SK-N-SH (cell line): ENCODE measurements at regions not wholly inside any gene's neighbourhood (a gene's known extent, or its start where the extent isn't known, plus 50 kb on each side); places are given as distances from the start of the nearest gene placed in this dataset.

Experiments used
- CTCF ChIA-PET: fragments of 300-600, 350-600 bp; formaldehyde crosslinking; extraction: SDS; loops from one replicate; lab custom pipeline; 2021; lab: Yijun Ruan, JAX
- POLR2A ChIA-PET: fragments of 350-600 bp; sonication (Branson Sonifier 250); formaldehyde crosslinking; extraction: SDS; loops from one replicate; lab custom pipeline; 2020; ENCODE audit warnings: antibody characterized with exemption, inconsistent platforms; lab: Yijun Ruan, JAX
- DNase-seq: peaks from one replicate; pipeline ENCODE4 v3.0.0; 2012
- H2AFZ ChIP-seq: fragments of 200-600 bp; sonication (generic); 2 replicates; pipeline ENCODE4 v1.8.1; 2016; ENCODE audit warnings: antibody characterized with exemption, mild to moderate bottlenecking, low read depth
- H3F3A ChIP-seq: fragments of 200-600 bp; sonication (generic); replicated peaks from 2 replicates; pipeline ENCODE3; 2016; ENCODE audit warnings: antibody characterized with exemption, mild to moderate bottlenecking; ENCODE audit not compliant: insufficient read depth
- H3K27ac ChIP-seq, 2 experiments: fragments of 200-500 bp in 1 of 2; fragments of 200-600 bp in 1 of 2; sonication (Bioruptor generic) in 1 of 2; sonication (generic), shearing (Covaris generic) in 1 of 2; 2 replicates each; pipeline versions ENCODE4 v1.5.1 to v1.6.1; 2014 to 2016; ENCODE audit warnings: low read depth in 2 of 2, inconsistent platforms in 1 of 2, low read length in 1 of 2, mild to moderate bottlenecking in 1 of 2, mixed read lengths in 1 of 2
- H3K27me3 ChIP-seq: fragments of 200-600 bp; sonication (generic), shearing (Covaris generic); 2 replicates; pipeline ENCODE4 v1.6.1; 2016; ENCODE audit warnings: mixed run types; ENCODE audit not compliant: insufficient read depth
- H3K36me3 ChIP-seq, 2 experiments: fragments of 200-500 bp in 1 of 2; fragments of 200-600 bp in 1 of 2; sonication (Bioruptor generic) in 1 of 2; sonication (generic) in 1 of 2; replicated peaks in 1 of 2; 2 replicates each; pipeline versions ENCODE3 to v1.5.1; 2014 to 2016; ENCODE audit warnings: low read length in 1 of 2, mild to moderate bottlenecking in 1 of 2; ENCODE audit not compliant: insufficient read depth in 2 of 2, control insufficient read depth in 1 of 2
- H3K4me1 ChIP-seq, 2 experiments: fragments of 200-500 bp in 1 of 2; fragments of 200-600 bp in 1 of 2; sonication (Bioruptor generic) in 1 of 2; sonication (generic), shearing (Covaris generic) in 1 of 2; 2 replicates each; pipeline versions ENCODE4 v1.5.1 to v1.6.1; 2014 to 2016; ENCODE audit warnings: low read depth in 1 of 2, low read length in 1 of 2, mixed run types in 1 of 2; ENCODE audit not compliant: insufficient read depth in 2 of 2, control insufficient read depth in 1 of 2
- H3K4me2 ChIP-seq: fragments of 200-600 bp; sonication (generic), shearing (Covaris generic); 2 replicates; pipeline ENCODE4 v1.6.1; 2017; ENCODE audit warnings: mixed run types
- H3K4me3 ChIP-seq, 2 experiments: fragments of 200-500 bp in 1 of 2; fragments of 200-600 bp in 1 of 2; sonication (Bioruptor generic) in 1 of 2; sonication (generic), shearing (Covaris generic) in 1 of 2; 2 replicates each; pipeline versions ENCODE4 v1.5.1 to v1.8.1; 2014 to 2016; ENCODE audit warnings: low read depth in 2 of 2, inconsistent platforms in 1 of 2, low read length in 1 of 2, mild to moderate bottlenecking in 1 of 2, mixed read lengths in 1 of 2, moderate library complexity in 1 of 2
- H3K79me2 ChIP-seq: fragments of 200-600 bp; sonication (generic); 2 replicates; pipeline ENCODE4 v1.8.1; 2017; ENCODE audit warnings: mild to moderate bottlenecking; ENCODE audit not compliant: insufficient read depth
- H3K9ac ChIP-seq: fragments of 200-600 bp; sonication (generic); 2 replicates; pipeline ENCODE4 v1.6.1; 2017; ENCODE audit warnings: mixed run types
- H3K9me2 ChIP-seq: fragments of 200-600 bp; sonication (generic); 2 replicates; pipeline ENCODE4 v1.6.1; 2017; ENCODE audit warnings: mixed run types
- H3K9me3 ChIP-seq: fragments of 200-600 bp; sonication (generic); 2 replicates; pipeline ENCODE4 v1.6.1; 2017; ENCODE audit warnings: mixed run types, mild to moderate bottlenecking, moderate library complexity
- H4K20me1 ChIP-seq: fragments of 200-600 bp; sonication (generic); 2 replicates; pipeline ENCODE4 v1.6.1; 2017; ENCODE audit warnings: mild to moderate bottlenecking, mixed run types; ENCODE audit not compliant: insufficient read depth
- FOXM1 ChIP-seq: IDR thresholded peaks from 2 replicates; pipeline ENCODE4 v1.4.0; 2012; ENCODE audit warnings: low read depth, mild to moderate bottlenecking
- GATA2 ChIP-seq: sonication (generic); formaldehyde crosslinking; IDR thresholded peaks from 2 replicates; pipeline ENCODE4 v1.5.0; 2020; ENCODE audit warnings: mild to moderate bottlenecking, missing genetic modification reagents
- MEF2A ChIP-seq: IDR thresholded peaks from 2 replicates; pipeline ENCODE4 v1.4.0; 2012; ENCODE audit warnings: low read depth, borderline replicate concordance
- NFIC ChIP-seq: IDR thresholded peaks from 2 replicates; pipeline ENCODE4 v1.4.0; 2012; ENCODE audit warnings: borderline replicate concordance
- NRF1 ChIP-seq: IDR thresholded peaks from 2 replicates; pipeline ENCODE4 v1.6.1; 2012; ENCODE audit warnings: low read depth, mild to moderate bottlenecking, low read length
- PBX3 ChIP-seq: IDR thresholded peaks from 2 replicates; pipeline ENCODE4; 2012
- RFX5 ChIP-seq: IDR thresholded peaks from 2 replicates; pipeline ENCODE4 v1.6.1; 2012; ENCODE audit warnings: mild to moderate bottlenecking, improper control_type of control experiment, low read length
- RXRA ChIP-seq: IDR thresholded peaks from 2 replicates; pipeline ENCODE4 v1.4.0; 2012; ENCODE audit warnings: low read depth, mild to moderate bottlenecking, borderline replicate concordance
- SIN3A ChIP-seq: IDR thresholded peaks from 2 replicates; pipeline ENCODE4 v1.6.1; 2012; ENCODE audit warnings: low read depth, mild to moderate bottlenecking, low read length, moderate library complexity, borderline replicate concordance
- SMC3 ChIP-seq: IDR thresholded peaks from 2 replicates; pipeline ENCODE4 v1.6.1; 2012; ENCODE audit warnings: low read depth, low read length, improper control_type of control experiment
- TAF1 ChIP-seq: IDR thresholded peaks from 2 replicates; pipeline ENCODE4 v1.6.1; 2012; ENCODE audit warnings: low read depth, mild to moderate bottlenecking, low read length, moderate library complexity, borderline replicate concordance
- TCF12 ChIP-seq: IDR thresholded peaks from 2 replicates; pipeline ENCODE4 v1.4.0; 2012
- TEAD4 ChIP-seq: IDR thresholded peaks from 2 replicates; pipeline ENCODE4 v1.4.0; 2012; ENCODE audit warnings: mild to moderate bottlenecking, borderline replicate concordance; ENCODE audit not compliant: insufficient read depth
- ZBTB33 ChIP-seq: IDR thresholded peaks from 2 replicates; pipeline ENCODE4 v1.4.0; 2012; ENCODE audit warnings: low read depth, borderline replicate concordance
- WGBS: methylation state at CpG from one replicate; pipeline ENCODE4 v1.1.6; 2017; ENCODE audit warnings: low lambda C conversion rate; 5-methylcytosine and 5-hydroxymethylcytosine counted together
- TF ChIP-seq, protein P1 (sequence below): fragments of 200-600 bp; sonication (generic); IDR thresholded peaks from 2 replicates; pipeline ENCODE4 v1.6.1; 2017; ENCODE audit warnings: antibody characterized with exemption, mild to moderate bottlenecking, moderate library complexity
- TF ChIP-seq, protein P2 (sequence below): IDR thresholded peaks from 2 replicates; pipeline ENCODE4 v1.6.1; 2012; ENCODE audit warnings: mild to moderate bottlenecking, low read depth, low read length, moderate library complexity

DNA sequence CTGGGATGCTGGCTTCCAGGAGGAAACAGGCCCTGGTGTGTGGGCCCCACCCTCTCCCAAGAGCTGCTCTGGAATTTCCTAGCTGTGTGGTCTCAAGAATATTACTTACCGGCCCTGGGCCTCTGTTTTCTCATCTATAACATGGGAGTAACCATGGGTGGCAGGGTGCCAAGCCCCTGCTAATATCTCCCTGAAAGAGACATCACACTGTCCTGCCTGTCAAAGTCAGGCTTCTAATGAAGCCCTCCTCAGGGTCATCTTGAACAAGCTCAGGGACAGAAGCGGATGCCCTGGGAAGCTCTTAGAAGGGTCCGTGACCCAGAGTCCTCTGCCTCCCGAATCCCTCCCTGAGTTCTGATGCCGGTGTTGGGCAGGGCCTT lies 173.2 kb upstream of the HDAC4 start (continued):
- TF ChIP-seq NRF1 = no peak

DNA sequence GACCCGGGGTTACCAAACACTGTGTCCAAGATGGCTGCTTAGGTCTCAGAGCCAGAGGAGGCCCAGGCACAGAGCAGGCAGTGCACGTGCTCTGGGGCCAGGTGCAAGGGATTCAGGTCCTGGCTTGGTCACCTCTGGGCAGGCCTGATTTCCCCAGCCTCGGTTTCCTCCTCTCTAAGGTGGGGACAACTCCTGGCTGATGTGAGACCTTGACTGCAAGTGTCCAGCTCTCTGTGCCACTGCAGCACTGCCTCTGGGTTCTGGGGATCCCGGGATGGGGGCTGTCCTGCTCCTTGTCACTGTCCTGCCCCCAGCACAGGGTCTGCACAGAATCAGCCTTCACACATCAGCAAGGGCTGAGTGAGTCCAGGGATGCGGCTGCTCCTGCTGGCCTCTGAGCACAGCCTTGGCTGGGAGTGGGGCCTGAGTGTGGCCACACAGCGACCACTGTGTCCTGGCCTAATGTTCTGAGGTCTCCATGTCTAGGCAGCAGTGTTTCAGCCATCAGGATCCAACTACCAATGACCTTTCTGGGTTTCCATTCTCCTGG lies 170.2 kb upstream of the HDAC4 start:
- H2AFZ ChIP-seq = no peak overlapping the region
- peaks cover 0 to 32% of the 10 kb centered on the region in 2 experiments; a peak in 1 of 4 replicates for H3K4me1 ChIP-seq
- no peak overlapping the region for H3K9ac ChIP-seq
- H3K9me3 ChIP-seq = no peaks in the 10 kb centered on the region
- no peaks in the 10 kb centered on the region for H3K79me2 ChIP-seq
- DNase-seq = no peak
- no peaks in the 10 kb centered on the region for H4K20me1 ChIP-seq
- ChIA-PET POLR2A (no interaction called here), CTCF (interaction anchor here (1.3 kb wide), 1 partner anchor 10 kb away, joined by 3 read pairs; no protein-coding TSS in a partner anchor)
- H3K27ac ChIP-seq = no peak overlapping the region
- no peaks in the 10 kb centered on the region for H3F3A ChIP-seq
- no peak overlapping the region for H3K4me2 ChIP-seq
- no peaks in the 10 kb centered on the region for H3K36me3 ChIP-seq
- no peaks in the 10 kb centered on the region for H3K9me2 ChIP-seq
- H3K27me3 ChIP-seq = no peaks in the 10 kb centered on the region
- H3K4me3 ChIP-seq = no peak overlapping the region
- TF ChIP-seq MEF2A (no peak), TCF12 (no peak), ZBTB33 (no peak), FOXM1 (no peak), TAF1 (no peak), NFIC (no peak), SIN3A (no peak), RFX5 (no peak), RXRA (no peak), GATA2 (no peak), TEAD4 (no peak), PBX3 (no peak), SMC3 (no peak)
- TF ChIP-seq, protein P1, sequence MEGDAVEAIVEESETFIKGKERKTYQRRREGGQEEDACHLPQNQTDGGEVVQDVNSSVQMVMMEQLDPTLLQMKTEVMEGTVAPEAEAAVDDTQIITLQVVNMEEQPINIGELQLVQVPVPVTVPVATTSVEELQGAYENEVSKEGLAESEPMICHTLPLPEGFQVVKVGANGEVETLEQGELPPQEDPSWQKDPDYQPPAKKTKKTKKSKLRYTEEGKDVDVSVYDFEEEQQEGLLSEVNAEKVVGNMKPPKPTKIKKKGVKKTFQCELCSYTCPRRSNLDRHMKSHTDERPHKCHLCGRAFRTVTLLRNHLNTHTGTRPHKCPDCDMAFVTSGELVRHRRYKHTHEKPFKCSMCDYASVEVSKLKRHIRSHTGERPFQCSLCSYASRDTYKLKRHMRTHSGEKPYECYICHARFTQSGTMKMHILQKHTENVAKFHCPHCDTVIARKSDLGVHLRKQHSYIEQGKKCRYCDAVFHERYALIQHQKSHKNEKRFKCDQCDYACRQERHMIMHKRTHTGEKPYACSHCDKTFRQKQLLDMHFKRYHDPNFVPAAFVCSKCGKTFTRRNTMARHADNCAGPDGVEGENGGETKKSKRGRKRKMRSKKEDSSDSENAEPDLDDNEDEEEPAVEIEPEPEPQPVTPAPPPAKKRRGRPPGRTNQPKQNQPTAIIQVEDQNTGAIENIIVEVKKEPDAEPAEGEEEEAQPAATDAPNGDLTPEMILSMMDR = no peak
- TF ChIP-seq, protein P2, sequence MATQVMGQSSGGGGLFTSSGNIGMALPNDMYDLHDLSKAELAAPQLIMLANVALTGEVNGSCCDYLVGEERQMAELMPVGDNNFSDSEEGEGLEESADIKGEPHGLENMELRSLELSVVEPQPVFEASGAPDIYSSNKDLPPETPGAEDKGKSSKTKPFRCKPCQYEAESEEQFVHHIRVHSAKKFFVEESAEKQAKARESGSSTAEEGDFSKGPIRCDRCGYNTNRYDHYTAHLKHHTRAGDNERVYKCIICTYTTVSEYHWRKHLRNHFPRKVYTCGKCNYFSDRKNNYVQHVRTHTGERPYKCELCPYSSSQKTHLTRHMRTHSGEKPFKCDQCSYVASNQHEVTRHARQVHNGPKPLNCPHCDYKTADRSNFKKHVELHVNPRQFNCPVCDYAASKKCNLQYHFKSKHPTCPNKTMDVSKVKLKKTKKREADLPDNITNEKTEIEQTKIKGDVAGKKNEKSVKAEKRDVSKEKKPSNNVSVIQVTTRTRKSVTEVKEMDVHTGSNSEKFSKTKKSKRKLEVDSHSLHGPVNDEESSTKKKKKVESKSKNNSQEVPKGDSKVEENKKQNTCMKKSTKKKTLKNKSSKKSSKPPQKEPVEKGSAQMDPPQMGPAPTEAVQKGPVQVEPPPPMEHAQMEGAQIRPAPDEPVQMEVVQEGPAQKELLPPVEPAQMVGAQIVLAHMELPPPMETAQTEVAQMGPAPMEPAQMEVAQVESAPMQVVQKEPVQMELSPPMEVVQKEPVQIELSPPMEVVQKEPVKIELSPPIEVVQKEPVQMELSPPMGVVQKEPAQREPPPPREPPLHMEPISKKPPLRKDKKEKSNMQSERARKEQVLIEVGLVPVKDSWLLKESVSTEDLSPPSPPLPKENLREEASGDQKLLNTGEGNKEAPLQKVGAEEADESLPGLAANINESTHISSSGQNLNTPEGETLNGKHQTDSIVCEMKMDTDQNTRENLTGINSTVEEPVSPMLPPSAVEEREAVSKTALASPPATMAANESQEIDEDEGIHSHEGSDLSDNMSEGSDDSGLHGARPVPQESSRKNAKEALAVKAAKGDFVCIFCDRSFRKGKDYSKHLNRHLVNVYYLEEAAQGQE = no peak
- 17% methylated on average over 6 of the region's 6 CpGs for WGBS
